Neuron (in vitro differentiated cells): ENCODE measurements at regions not wholly inside any gene's neighbourhood (a gene's known extent, or its start where the extent isn't known, plus 50 kb on each side); places are given as distances from the start of the nearest gene placed in this dataset.
"Not testable (repeated sequence)": the region's sequence is repeated elsewhere in the genome, so short reads cannot be mapped to it uniquely, and the experiment has no call there.

Experiments used
- H2AFZ ChIP-seq: one replicate; pipeline ENCODE4 v1.6.1; 2013; ENCODE audit warnings: low read depth, mild to moderate bottlenecking, inconsistent platforms, low read length, moderate library complexity
- H3K27me3 ChIP-seq: one replicate; pipeline ENCODE4 v1.6.1; 2013; ENCODE audit warnings: low read length; ENCODE audit not compliant: insufficient read depth
- H3K36me3 ChIP-seq: one replicate; pipeline ENCODE4 v1.6.1; 2013; ENCODE audit warnings: low read length; ENCODE audit not compliant: insufficient read depth
- H3K4me1 ChIP-seq: one replicate; pipeline ENCODE4 v1.6.1; 2013; ENCODE audit warnings: low read length; ENCODE audit not compliant: insufficient read depth
- H3K4me3 ChIP-seq: 2 replicates; pipeline ENCODE4 v1.5.1; 2013; ENCODE audit warnings: mild to moderate bottlenecking, low read length, moderate library complexity
- H3K9me3 ChIP-seq: one replicate; pipeline ENCODE4 v1.6.1; 2013; ENCODE audit warnings: low read length

DNA sequence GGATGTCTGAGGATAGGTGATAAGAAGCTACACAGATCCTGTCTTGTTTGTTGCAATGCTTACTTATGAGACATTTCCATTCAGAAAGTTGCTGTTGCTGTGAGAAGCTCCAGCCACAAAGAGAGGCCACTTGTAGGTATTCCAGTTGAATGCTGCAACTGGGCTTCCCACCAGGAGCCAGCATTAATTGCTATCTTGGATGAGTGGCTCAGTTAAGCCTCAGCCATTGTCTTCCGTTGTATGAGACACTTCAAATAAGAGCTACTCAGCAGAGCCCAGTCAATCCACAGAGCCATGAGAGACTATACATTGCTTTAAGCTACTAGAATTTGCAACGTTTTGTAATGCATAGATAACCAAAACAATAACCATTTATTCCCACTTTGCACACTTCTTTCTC, 104.3 kb upstream of the ARRDC3 start:
- no peak overlapping the region for H3K4me3 ChIP-seq
- no peak overlapping the region for H2AFZ ChIP-seq
- H3K4me1 ChIP-seq, result no peaks in the 10 kb centered on the region
- no peaks in the 10 kb centered on the region for H3K27me3 ChIP-seq
- H3K9me3 ChIP-seq, result no peaks in the 10 kb centered on the region
- no peaks in the 10 kb centered on the region for H3K36me3 ChIP-seq

DNA sequence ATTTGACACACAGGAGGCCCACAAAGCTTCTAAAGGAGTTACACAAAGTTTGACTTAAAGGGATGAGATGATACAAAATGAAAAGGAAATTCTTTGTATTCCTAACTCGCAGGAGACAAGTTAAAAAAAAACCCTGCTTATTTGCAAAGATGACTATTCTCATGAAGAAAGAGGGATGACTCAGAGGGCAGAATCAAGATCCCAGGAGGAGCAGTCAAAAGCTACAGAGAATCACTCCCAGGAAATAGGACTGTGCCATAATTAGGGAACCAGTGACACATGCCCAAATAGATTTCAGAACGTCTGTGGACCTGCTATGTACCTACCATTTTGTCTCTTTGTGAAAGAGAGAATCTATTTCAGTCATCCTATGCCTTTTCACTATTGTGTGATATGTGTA, 103.5 kb upstream of the ARRDC3 start:
- Histone ChIP-seq H3K36me3 (no peaks in the 10 kb centered on the region), H3K9me3 (no peaks in the 10 kb centered on the region), H2AFZ (no peak overlapping the region), H3K27me3 (no peaks in the 10 kb centered on the region), H3K4me1 (no peaks in the 10 kb centered on the region), H3K4me3 (no peak overlapping the region)

GRCh38 chr5:91484662-91485061, 101.5 kb upstream of the ARRDC3 start:
- no peaks in the 10 kb centered on the region for H3K4me1 ChIP-seq
- H3K9me3 ChIP-seq, result no peaks in the 10 kb centered on the region
- no peak overlapping the region for H2AFZ ChIP-seq
- H3K36me3 ChIP-seq, result no peaks in the 10 kb centered on the region
- no peaks in the 10 kb centered on the region for H3K27me3 ChIP-seq
- no peak overlapping the region for H3K4me3 ChIP-seq

DNA sequence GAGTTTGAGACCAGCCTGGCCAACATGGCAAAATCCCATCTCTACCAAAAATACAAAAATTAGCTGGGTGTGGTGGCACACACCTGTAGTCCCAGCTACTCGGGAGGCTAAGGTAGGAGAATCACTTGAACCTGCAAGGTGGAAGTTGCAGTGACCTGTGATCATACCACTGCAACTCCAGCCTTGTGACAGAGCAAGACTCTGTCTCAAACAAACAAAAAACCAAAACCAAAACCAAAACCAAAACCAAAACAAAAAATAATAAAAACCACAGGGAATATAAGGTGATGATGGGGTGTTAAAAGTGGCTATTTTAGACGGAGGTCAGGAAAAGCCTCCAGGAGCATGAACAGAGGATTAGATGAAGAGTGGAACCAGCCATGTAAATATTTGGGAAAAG, 96.3 kb upstream of the ARRDC3 start:
- not testable (repeated sequence) for H3K9me3 ChIP-seq, H2AFZ ChIP-seq, H3K4me1 ChIP-seq, H3K36me3 ChIP-seq, H3K27me3 ChIP-seq, H3K4me3 ChIP-seq

- no peaks in the 10 kb centered on the region for H3K4me1 ChIP-seq
- H3K36me3 ChIP-seq, result no peaks in the 10 kb centered on the region
- H2AFZ ChIP-seq, result no peak overlapping the region
- H3K9me3 ChIP-seq, result no peaks in the 10 kb centered on the region
- H3K27me3 ChIP-seq, result no peaks in the 10 kb centered on the region
- no peak overlapping the region for H3K4me3 ChIP-seq
Observed at GRCh38 chr5:91478096-91478495, 95.0 kb upstream of the ARRDC3 start.

DNA sequence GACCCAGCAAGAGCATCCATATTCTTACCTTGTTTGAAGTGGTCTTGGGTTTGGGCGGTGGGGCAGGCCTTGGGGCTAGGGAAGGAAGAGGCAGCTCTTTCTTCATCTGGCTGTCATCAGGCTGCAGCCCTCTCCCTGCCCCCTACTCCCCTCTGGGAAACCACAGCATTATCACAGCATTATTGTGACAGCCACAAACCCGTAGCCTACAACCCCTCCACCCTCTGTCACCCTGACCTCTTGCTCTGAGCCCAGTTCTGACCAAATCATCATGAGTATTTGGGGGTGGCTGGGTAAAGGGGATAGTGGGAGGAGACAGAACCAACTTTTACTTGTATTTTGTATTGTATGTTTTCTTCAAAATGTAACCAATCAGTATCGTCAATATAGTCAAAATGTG, 94.3 kb upstream of the ARRDC3 start:
- Histone ChIP-seq H3K27me3 (no peaks in the 10 kb centered on the region), H3K4me3 (no peak overlapping the region), H3K9me3 (no peaks in the 10 kb centered on the region), H2AFZ (no peak overlapping the region), H3K36me3 (no peaks in the 10 kb centered on the region), H3K4me1 (no peaks in the 10 kb centered on the region)

DNA sequence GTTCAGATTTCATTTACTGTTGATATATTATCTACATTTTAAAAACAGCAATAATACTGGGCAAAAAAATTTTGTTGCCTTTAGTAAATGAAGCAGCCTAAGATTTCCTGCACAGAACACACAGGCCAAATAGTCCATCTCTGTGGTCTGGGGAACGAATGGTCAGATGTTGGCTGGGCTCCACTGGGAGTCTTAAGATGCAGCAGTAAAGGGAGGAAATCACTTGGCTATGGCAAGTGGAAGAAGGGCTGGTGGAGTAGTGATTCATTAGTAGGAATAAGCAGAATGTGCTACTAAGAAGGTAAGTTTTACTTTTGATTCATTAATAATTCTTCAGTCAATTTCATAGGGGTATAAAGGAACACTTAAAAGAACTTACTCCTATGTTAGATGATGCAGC, 91.1 kb upstream of the ARRDC3 start:
- no peaks in the 10 kb centered on the region for H3K4me1 ChIP-seq
- H3K36me3 ChIP-seq, result no peaks in the 10 kb centered on the region
- no peak overlapping the region for H3K4me3 ChIP-seq
- no peaks in the 10 kb centered on the region for H3K9me3 ChIP-seq
- H2AFZ ChIP-seq, result no peak overlapping the region
- H3K27me3 ChIP-seq, result no peaks in the 10 kb centered on the region

GRCh38 chr5:91472631-91473030, 89.5 kb upstream of the ARRDC3 start:
- no peak overlapping the region for H3K4me3 ChIP-seq
- no peaks in the 10 kb centered on the region for H3K27me3 ChIP-seq
- H3K36me3 ChIP-seq, result no peaks in the 10 kb centered on the region
- no peak overlapping the region for H2AFZ ChIP-seq
- no peaks in the 10 kb centered on the region for H3K4me1 ChIP-seq
- H3K9me3 ChIP-seq, result no peaks in the 10 kb centered on the region

DNA sequence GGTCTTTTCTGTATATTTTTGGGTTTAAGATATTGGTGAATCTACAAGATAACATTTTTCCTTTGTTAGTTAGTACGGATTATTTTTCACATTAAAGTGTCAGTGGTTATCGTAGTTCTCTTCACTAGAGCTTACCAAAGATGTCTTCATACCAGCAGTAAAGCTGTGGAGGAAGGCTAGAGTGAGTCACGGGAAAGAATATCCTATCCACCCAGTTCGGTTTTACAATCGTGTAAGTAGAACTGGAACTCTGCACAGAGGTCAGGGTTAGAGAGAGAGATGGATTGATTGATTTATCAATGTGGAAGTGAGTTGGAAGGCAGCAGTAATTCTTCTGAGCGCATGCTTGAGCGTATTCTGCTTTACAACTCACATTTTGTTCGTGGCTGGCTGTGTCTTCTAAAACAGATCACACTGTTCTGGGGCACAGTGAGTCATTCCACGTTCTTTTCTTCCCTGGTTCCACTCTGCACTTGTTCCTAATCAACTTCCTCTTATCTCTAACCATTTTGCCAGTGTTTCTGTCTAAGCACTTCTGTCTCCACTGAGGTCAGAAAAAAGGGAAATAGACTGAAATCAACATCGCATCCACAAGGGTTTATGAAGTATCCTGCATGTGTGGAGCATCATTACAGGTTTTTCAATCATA, 86.5 kb upstream of the ARRDC3 start:
- H3K4me1 ChIP-seq, result no peaks in the 10 kb centered on the region
- H3K27me3 ChIP-seq, result no peaks in the 10 kb centered on the region
- H3K9me3 ChIP-seq, result no peaks in the 10 kb centered on the region
- no peaks in the 10 kb centered on the region for H3K36me3 ChIP-seq
- no peak overlapping the region for H3K4me3 ChIP-seq
- H2AFZ ChIP-seq, result no peak overlapping the region

GRCh38 chr5:91468651-91469422, 85.7 kb upstream of the ARRDC3 start:
- Histone ChIP-seq H2AFZ (no peak overlapping the region), H3K27me3 (no peaks in the 10 kb centered on the region), H3K36me3 (no peaks in the 10 kb centered on the region), H3K4me3 (no peak overlapping the region), H3K4me1 (no peaks in the 10 kb centered on the region), H3K9me3 (no peaks in the 10 kb centered on the region)

GRCh38 chr5:91464886-91465646, 81.9 kb upstream of the ARRDC3 start:
- no peaks in the 10 kb centered on the region for H3K36me3 ChIP-seq
- no peaks in the 10 kb centered on the region for H3K4me1 ChIP-seq
- no peaks in the 10 kb centered on the region for H3K9me3 ChIP-seq
- no peak overlapping the region for H2AFZ ChIP-seq
- H3K4me3 ChIP-seq, result no peak overlapping the region
- no peaks in the 10 kb centered on the region for H3K27me3 ChIP-seq

DNA sequence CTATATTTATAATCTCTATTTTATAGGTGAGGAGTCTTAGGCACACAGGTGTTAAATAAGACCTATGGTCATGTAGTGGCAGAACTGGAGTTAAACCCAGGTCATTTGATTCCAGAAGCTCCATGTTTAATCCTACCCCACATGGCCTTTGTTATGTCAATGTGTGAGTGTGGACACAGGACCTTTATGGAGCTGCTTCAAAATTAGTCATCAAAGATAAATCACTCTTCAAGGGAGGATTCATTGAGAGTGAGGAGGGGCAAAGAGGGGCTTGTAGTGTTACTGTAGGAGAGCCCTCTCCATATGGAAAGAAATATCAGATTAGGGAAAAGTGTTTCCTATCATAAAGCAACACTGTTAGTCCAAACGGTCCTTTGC, 74.6 kb upstream of the ARRDC3 start:
- no peak overlapping the region for H3K4me3 ChIP-seq

GRCh38 chr5:91456928-91457680, 74.0 kb upstream of the ARRDC3 start:
- Histone ChIP-seq H3K36me3 (no peaks in the 10 kb centered on the region), H3K27me3 (no peaks in the 10 kb centered on the region), H2AFZ (no peak overlapping the region), H3K9me3 (no peaks in the 10 kb centered on the region), H3K4me1 (peaks cover 10% of the 10 kb centered on the region), H3K4me3 (no peak overlapping the region)

More for the DNA sequence above, 74.6 kb upstream of the ARRDC3 start:
- Histone ChIP-seq H3K4me1 (peaks cover 10% of the 10 kb centered on the region), H3K9me3 (no peaks in the 10 kb centered on the region), H3K27me3 (no peaks in the 10 kb centered on the region), H3K36me3 (no peaks in the 10 kb centered on the region), H2AFZ (no peak overlapping the region)
